ENCODE measurements at regions not wholly inside any gene's neighbourhood (a gene's known extent, or its start where the extent isn't known, plus 50 kb on each side); places are given as distances from the start of the nearest gene placed in this dataset.

DNA sequence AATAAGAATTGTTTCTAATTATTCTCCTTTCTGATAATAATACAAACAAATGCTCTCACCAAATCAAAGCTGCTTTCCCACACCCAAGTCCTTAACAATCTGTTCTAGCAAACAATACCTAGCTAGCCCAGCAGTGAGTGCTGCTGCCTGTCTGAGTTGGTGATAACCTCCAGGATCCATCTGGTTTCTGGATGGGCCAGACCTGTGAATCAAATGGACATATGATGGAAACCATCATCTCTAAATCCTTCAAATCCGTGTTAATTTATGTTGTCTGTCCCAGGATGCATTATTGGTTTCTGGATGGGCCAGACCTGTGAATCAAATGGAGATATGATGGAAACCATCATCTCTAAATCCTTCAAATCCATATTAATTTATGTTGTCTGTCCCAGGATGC lies 1230.0 kb downstream of the AMY1C start:
- no peak for FAIRE-seq
- H4K20me1 ChIP-seq (replicated peaks; ENCODE audit: control insufficient read depth, extremely low read depth, insufficient read depth, low read length), result no peaks in the 10 kb centered on the region
- TF ChIP-seq GATA2 (IDR thresholded peaks at IDR 0.05; ENCODE audit: insufficient read depth, insufficient read length, low read depth, low read length) (no peak), FOS (IDR thresholded peaks at IDR 0.05; ENCODE audit: borderline replicate concordance, insufficient read depth, low read length) (no peak)
- H3K4me1 ChIP-seq (ENCODE audit: control insufficient read depth, extremely low read depth, insufficient read depth, low read length), result no peaks in the 10 kb centered on the region
- no peaks in the 10 kb centered on the region for H3K36me3 ChIP-seq (ENCODE audit: control insufficient read depth in 2 of 2, extremely low read depth in 1 of 2, insufficient read depth in 2 of 2, low read length in 2 of 2)
- H3K79me2 ChIP-seq (ENCODE audit: control insufficient read depth, insufficient read depth, low read length), result no peaks in the 10 kb centered on the region
- no peak overlapping the region for H2AFZ ChIP-seq (ENCODE audit: low read depth, low read length)
- H3K27ac ChIP-seq (ENCODE audit: insufficient read depth, low read depth, low read length), result no peak overlapping the region
- no peak overlapping the region for H3K9ac ChIP-seq (replicated peaks; ENCODE audit: extremely low read depth, insufficient read depth, low read length)
- POLR2A ChIA-PET, result no interaction called here
- no peaks in the 10 kb centered on the region for H3K9me3 ChIP-seq (replicated peaks; ENCODE audit: control insufficient read depth, insufficient read depth, low read length)
- no peak overlapping the region for H3K4me2 ChIP-seq (ENCODE audit: insufficient read depth, low read length)
- intact Hi-C loops (cut with micrococcal nuclease), result no loop called here
- CTCF ChIA-PET, result no interaction called here
- no peak for DNase-seq (ENCODE audit: low read depth, low spot score)
- no TSS peak for BruUV-seq (replicated peaks)
- no peak overlapping the region for H3K4me3 ChIP-seq (replicated peaks in 1 of 3; ENCODE audit: insufficient read depth in 1 of 3, low read depth in 1 of 3, low read length in 3 of 3)
- dilution Hi-C loops (cut with MboI; ENCODE audit: extremely low pct_ligation_motif_present, low sequenced_read_pairs), result no loop called here
- no peaks in the 10 kb centered on the region for H3K9me1 ChIP-seq (replicated peaks; ENCODE audit: control insufficient read depth, extremely low read depth, insufficient read depth, low read length)
- H3K27me3 ChIP-seq (ENCODE audit: control insufficient read depth in 2 of 2, insufficient read depth in 2 of 2, low read length in 2 of 2), result no peaks in the 10 kb centered on the region

DNA sequence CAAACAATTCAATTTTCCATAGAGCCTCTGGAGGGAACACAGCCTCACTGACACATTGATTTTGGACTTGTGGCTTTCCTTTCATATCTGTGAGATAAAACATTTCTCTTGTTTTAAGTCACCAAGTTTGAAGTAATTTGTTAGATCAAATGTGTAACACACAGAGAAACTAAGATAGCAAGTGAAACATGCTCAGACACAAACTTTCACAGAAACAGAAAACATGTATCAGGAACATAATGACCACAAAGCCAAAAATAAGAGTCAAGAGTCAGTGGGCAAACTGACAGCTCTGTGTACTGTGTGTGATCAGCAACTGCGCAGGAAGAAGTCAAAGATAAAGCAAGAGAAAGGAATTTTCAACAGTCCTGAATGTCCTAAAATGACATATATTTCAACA lies 1237.5 kb downstream of the AMY1C start:
- no peaks in the 10 kb centered on the region for H3K27me3 ChIP-seq (ENCODE audit: control insufficient read depth in 2 of 2, insufficient read depth in 2 of 2, low read length in 2 of 2)
- no peaks in the 10 kb centered on the region for H3K9me1 ChIP-seq (replicated peaks; ENCODE audit: control insufficient read depth, extremely low read depth, insufficient read depth, low read length)
- CTCF ChIA-PET, result no interaction called here
- dilution Hi-C loops (cut with MboI; ENCODE audit: extremely low pct_ligation_motif_present, low sequenced_read_pairs), result no loop called here
- BruUV-seq (replicated peaks), result no TSS peak
- POLR2A ChIA-PET, result no interaction called here
- H3K4me1 ChIP-seq (ENCODE audit: control insufficient read depth, extremely low read depth, insufficient read depth, low read length), result no peaks in the 10 kb centered on the region
- no peak overlapping the region for H3K4me3 ChIP-seq (replicated peaks in 1 of 3; ENCODE audit: insufficient read depth in 1 of 3, low read depth in 1 of 3, low read length in 3 of 3)
- intact Hi-C loops (cut with micrococcal nuclease), result no loop called here
- no peaks in the 10 kb centered on the region for H3K36me3 ChIP-seq (ENCODE audit: control insufficient read depth in 2 of 2, extremely low read depth in 1 of 2, insufficient read depth in 2 of 2, low read length in 2 of 2)
- TF ChIP-seq MAX (IDR thresholded peaks at IDR 0.05; ENCODE audit: insufficient read depth, insufficient read length) (no peak), GATA2 (IDR thresholded peaks at IDR 0.05; ENCODE audit: insufficient read depth, insufficient read length, low read depth, low read length) (no peak), FOS (IDR thresholded peaks at IDR 0.05; ENCODE audit: borderline replicate concordance, insufficient read depth, low read length) (no peak), POLR2AphosphoS5 (IDR thresholded peaks at IDR 0.05; ENCODE audit: insufficient read depth, low read depth, low read length) (no peak), JUN (IDR thresholded peaks at IDR 0.05; ENCODE audit: borderline replicate concordance, insufficient read depth, insufficient read length, low read depth) (no peak), CTCF (IDR thresholded peaks at IDR 0.05; ENCODE audit: extremely low read depth in 1 of 2, insufficient read depth in 1 of 2, low read depth in 1 of 2, low read length in 2 of 2) (no peak), MYC (IDR thresholded peaks at IDR 0.05; ENCODE audit: low read depth, low read length) (no peak), POLR2A (IDR thresholded peaks at IDR 0.05; ENCODE audit: low read depth, low read length) (no peak), EZH2 (IDR thresholded peaks at IDR 0.05; ENCODE audit: borderline replicate concordance, low read depth, low read length, severe bottlenecking) (no peak)
- no peak overlapping the region for H2AFZ ChIP-seq (ENCODE audit: low read depth, low read length)
- no peaks in the 10 kb centered on the region for H3K9me3 ChIP-seq (replicated peaks; ENCODE audit: control insufficient read depth, insufficient read depth, low read length)
- no peaks in the 10 kb centered on the region for H4K20me1 ChIP-seq (replicated peaks; ENCODE audit: control insufficient read depth, extremely low read depth, insufficient read depth, low read length)
- no peaks in the 10 kb centered on the region for H3K79me2 ChIP-seq (ENCODE audit: control insufficient read depth, insufficient read depth, low read length)
- no peak overlapping the region for H3K27ac ChIP-seq (ENCODE audit: insufficient read depth, low read depth, low read length)
- no peak overlapping the region for H3K9ac ChIP-seq (replicated peaks; ENCODE audit: extremely low read depth, insufficient read depth, low read length)
- no peak overlapping the region for H3K4me2 ChIP-seq (ENCODE audit: insufficient read depth, low read length)
- DNase-seq (ENCODE audit: low read depth, low spot score) (no peak), FAIRE-seq (no peak)

All from endothelial cell of umbilical vein (primary cell).